Left renal cortex interstitium (tissue), 4 donors: ENCODE measurements at regions not wholly inside any gene's neighbourhood (a gene's known extent, or its start where the extent isn't known, plus 50 kb on each side); places are given as distances from the start of the nearest gene placed in this dataset.

ENCODE experiments used
- DNase-seq, 4 donors: peaks; one replicate each; pipeline ENCODE4 v3.0.0-alpha.2; 2013; ENCODE audit warnings: low read depth in 4 of 4, low spot score in 2 of 4, missing footprints in 1 of 4

- no peak for DNase-seq
Measured at GRCh38 chr10:36187380-36188079, 545.4 kb upstream of the FZD8 start.

- DNase-seq: no peak
Measured at GRCh38 chr10:36185097-36185496, 543.0 kb upstream of the FZD8 start.

- no peak for DNase-seq
Measured at GRCh38 chr10:36183726-36184125, 541.6 kb upstream of the FZD8 start.

GRCh38 chr10:36183056-36183455, 541.0 kb upstream of the FZD8 start:
- DNase-seq: no peak

- peak in 1 of 4 donors; percentile 29 for DNase-seq
Measured at GRCh38 chr10:36182606-36183005, 540.5 kb upstream of the FZD8 start.

GRCh38 chr10:36182179-36182566, 540.1 kb upstream of the FZD8 start:
- DNase-seq: peak in 1 of 4 donors; percentile 21

- peak in 1 of 4 donors; percentile 15 for DNase-seq
Measured at GRCh38 chr10:36181426-36182178, 539.5 kb upstream of the FZD8 start.

- DNase-seq: no peak
Measured at GRCh38 chr10:36178616-36179015, 536.5 kb upstream of the FZD8 start.

GRCh38 chr10:36177071-36177470, 535.0 kb upstream of the FZD8 start:
- no peak for DNase-seq

- DNase-seq: no peak
Measured at GRCh38 chr10:36175954-36176353, 533.9 kb upstream of the FZD8 start.

- DNase-seq: no peak
Measured at GRCh38 chr10:36173364-36173763, 531.3 kb upstream of the FZD8 start.

- DNase-seq: peak in 3 of 4 donors; percentile 52 to 55 (median 52)
Measured at GRCh38 chr10:36171953-36172940, 530.2 kb upstream of the FZD8 start.

- DNase-seq: peak in 1 of 4 donors; percentile 19
Measured at GRCh38 chr10:36171556-36171952, 529.5 kb upstream of the FZD8 start.

GRCh38 chr10:36170943-36171501, 528.9 kb upstream of the FZD8 start:
- no peak for DNase-seq

GRCh38 chr10:36170142-36170719, 528.1 kb upstream of the FZD8 start:
- DNase-seq: no peak

GRCh38 chr10:36168777-36169176, 526.7 kb upstream of the FZD8 start:
- DNase-seq: no peak

GRCh38 chr10:36164556-36165504, 522.7 kb upstream of the FZD8 start:
- no peak for DNase-seq

- DNase-seq: no peak
Measured at GRCh38 chr10:36163827-36164226, 521.7 kb upstream of the FZD8 start.

GRCh38 chr10:36157486-36157885, 515.4 kb upstream of the FZD8 start:
- DNase-seq: no peak
